Lower leg skin (tissue), 3 donors: ENCODE measurements at regions not wholly inside any gene's neighbourhood (a gene's known extent, or its start where the extent isn't known, plus 50 kb on each side); places are given as distances from the start of the nearest gene placed in this dataset.
"Not testable (repeated sequence)": the region's sequence is repeated elsewhere in the genome, so short reads cannot be mapped to it uniquely, and the experiment has no call there.

Experiments used
- CTCF ChIP-seq, 3 donors: fragments of 450-650 bp; IDR thresholded peaks; one replicate each; pipeline ENCODE4 v1.5.1; 2016; ENCODE audit warnings: antibody characterized with exemption in 3 of 3, mild to moderate bottlenecking in 3 of 3, moderate library complexity in 2 of 3
- POLR2A ChIP-seq, 2 donors: fragments of 450-650 bp; IDR thresholded peaks; one replicate each; pipeline ENCODE4 v1.6.1; 2016 to 2017; ENCODE audit warnings: antibody characterized with exemption in 2 of 2, mild to moderate bottlenecking in 1 of 2, moderate library complexity in 1 of 2

GRCh38 chr10:30131369-30131768 is 72.0 kb upstream of the JCAD start:
- TF ChIP-seq POLR2A, CTCF (IDR thresholded peaks at IDR 0.05): not testable (repeated sequence)
